Small intestine (tissue), 7 donors: ENCODE measurements at regions not wholly inside any gene's neighbourhood (a gene's known extent, or its start where the extent isn't known, plus 50 kb on each side); places are given as distances from the start of the nearest gene placed in this dataset.

Experiments used
- DNase-seq, 2 donors: peaks; one replicate each; pipeline versions ENCODE4 v3.0.0 to v3.0.0-alpha.2; 2013
- FAIRE-seq: peaks from 2 replicates; lab custom pipeline; 2012; peaks lifted over from hg19 to GRCh38; lab: Jason Lieb, UNC
- H3K27ac ChIP-seq, 3 donors: one replicate each; pipeline ENCODE4 v1.5.1; 2013; ENCODE audit warnings: low read length in 2 of 3, mild to moderate bottlenecking in 2 of 3, control low read depth in 1 of 3, inconsistent platforms in 1 of 3, low read depth in 1 of 3, moderate library complexity in 1 of 3
- H3K27me3 ChIP-seq, 3 donors: one replicate each; pipeline ENCODE4 v1.6.1; 2013; ENCODE audit warnings: low read length in 3 of 3, inconsistent platforms in 1 of 3; ENCODE audit not compliant: control insufficient read depth in 3 of 3, insufficient read depth in 3 of 3
- H3K36me3 ChIP-seq, 3 donors: one replicate each; pipeline ENCODE4 v1.6.1; 2013; ENCODE audit warnings: low read length in 3 of 3, inconsistent platforms in 1 of 3, low read depth in 1 of 3, mild to moderate bottlenecking in 1 of 3, moderate library complexity in 1 of 3; ENCODE audit not compliant: control insufficient read depth in 3 of 3, insufficient read depth in 2 of 3
- H3K4me1 ChIP-seq, 3 donors: one replicate each; pipeline ENCODE4 v1.6.1; 2013; ENCODE audit warnings: low read length in 2 of 3, inconsistent platforms in 1 of 3, low read depth in 1 of 3, mild to moderate bottlenecking in 1 of 3, moderate library complexity in 1 of 3; ENCODE audit not compliant: control insufficient read depth in 3 of 3, insufficient read depth in 2 of 3
- H3K4me3 ChIP-seq, 3 donors: one replicate each; pipeline ENCODE4 v1.5.1; 2013; ENCODE audit warnings: low read length in 3 of 3, control low read depth in 1 of 3, inconsistent platforms in 1 of 3, low read depth in 1 of 3, mild to moderate bottlenecking in 1 of 3, moderate library complexity in 1 of 3
- H3K9me3 ChIP-seq, 2 donors: one replicate each; pipeline ENCODE4 v1.6.1; 2013; ENCODE audit warnings: low read depth in 1 of 2, low read length in 1 of 2; ENCODE audit not compliant: control insufficient read depth in 2 of 2, insufficient read depth in 1 of 2
- WGBS, 3 donors: extraction: QIAGEN DNeasy Blood & Tissue Kit; methylation state at CpG; one replicate each; pipeline ENCODE4 v1.1.7; 2013; 5-methylcytosine and 5-hydroxymethylcytosine counted together
- donor health status: healthy with polysubstance abuse.
- donor health status: control.
- donor health status: control.
- donor health status: Bipolar disorder and iron deficiency.
- donor health status: healthy.

DNA sequence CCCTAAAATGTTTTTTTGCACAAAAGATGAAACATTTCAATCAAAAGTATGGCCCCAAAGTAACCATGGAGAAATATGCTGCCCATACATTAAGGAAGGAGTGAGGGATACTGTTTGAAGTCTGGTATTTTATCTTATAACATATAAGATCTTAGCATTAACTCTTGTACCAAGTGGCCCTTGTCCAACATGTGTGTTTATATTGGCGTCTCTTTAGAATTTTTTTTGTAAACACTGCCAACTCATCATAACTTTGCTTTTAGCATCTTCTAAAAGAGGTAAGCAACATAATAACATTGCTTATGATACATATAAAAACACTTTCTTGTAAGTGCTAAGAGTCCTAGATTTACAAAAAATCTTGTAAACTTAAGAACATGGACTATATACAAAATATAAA, 419.7 kb downstream of the ADAMTS20 start:
- H3K27ac ChIP-seq: no peak overlapping the region
- FAIRE-seq: no peak
- H3K4me1 ChIP-seq: no peaks in the 10 kb centered on the region
- H3K9me3 ChIP-seq: no peaks in the 10 kb centered on the region
- no peak for DNase-seq
- no peaks in the 10 kb centered on the region for H3K36me3 ChIP-seq
- no peaks in the 10 kb centered on the region for H3K27me3 ChIP-seq
- 41 to 66% (median 42%) methylated on average over 1 of the region's 1 CpG for WGBS, 3 donors
- no peak overlapping the region for H3K4me3 ChIP-seq

DNA sequence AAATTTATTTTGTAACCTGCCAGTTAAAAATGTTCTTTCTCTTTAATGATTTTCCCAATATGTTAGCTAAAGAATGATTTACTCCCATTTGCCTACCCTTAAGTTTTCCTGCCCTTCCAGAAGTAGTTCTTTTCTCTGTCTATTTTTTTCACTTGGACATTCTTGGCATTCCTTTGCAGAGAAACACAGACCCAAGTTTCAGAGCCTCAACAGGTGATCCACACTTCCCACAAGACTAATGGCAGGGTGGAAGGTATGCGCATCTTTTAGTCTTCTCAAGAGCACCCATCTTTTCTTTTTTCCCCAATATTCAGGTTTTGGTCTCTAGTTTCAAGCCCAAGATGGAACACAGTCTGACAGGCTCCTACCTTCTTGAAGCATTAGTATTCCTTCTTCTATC, 420.7 kb downstream of the ADAMTS20 start:
- no peak for FAIRE-seq
- no peaks in the 10 kb centered on the region for H3K36me3 ChIP-seq
- no peak overlapping the region for H3K4me3 ChIP-seq

DNA sequence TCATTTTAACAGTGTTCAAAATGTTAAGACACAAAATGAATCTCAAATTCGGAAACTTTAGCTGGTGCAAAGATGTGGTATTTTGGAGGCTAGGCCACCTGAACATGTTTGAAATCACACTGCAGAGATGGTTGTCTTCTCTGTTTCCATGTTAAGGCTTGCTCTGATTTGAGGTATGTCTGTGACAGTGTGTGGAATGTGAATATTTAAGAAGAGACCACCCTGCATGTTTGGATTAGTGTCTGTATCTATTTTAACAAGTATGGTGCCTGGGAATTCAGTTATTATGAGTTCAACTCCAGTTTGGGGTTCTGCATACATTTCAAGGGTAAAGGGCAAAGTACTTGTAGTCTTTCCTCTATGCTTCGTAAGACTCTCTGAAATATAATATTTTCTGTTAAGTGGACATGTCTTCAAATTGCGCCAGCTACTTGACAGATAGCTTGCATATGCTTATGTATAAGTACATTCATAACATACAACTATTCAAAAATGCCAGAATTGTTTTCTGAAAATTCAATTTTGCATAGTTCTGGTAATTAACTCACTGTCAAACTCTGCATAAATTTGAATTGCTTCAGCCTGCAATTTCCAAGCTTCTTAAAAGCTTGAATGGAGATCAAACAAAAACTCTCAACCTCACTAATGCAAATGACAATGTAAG, 424.0 kb downstream of the ADAMTS20 start:
- no peak for FAIRE-seq
- WGBS, 3 donors: 78 to 83% (median 78%) methylated on average over 3 of the region's 3 CpGs

More for the DNA sequence above, 420.7 kb downstream of the ADAMTS20 start:
- DNase-seq: no peak
- Histone ChIP-seq H3K27me3 (no peaks in the 10 kb centered on the region), H3K27ac (no peak overlapping the region), H3K9me3 (no peaks in the 10 kb centered on the region), H3K4me1 (no peaks in the 10 kb centered on the region)
- WGBS, 3 donors: 92 to 98% (median 93%) methylated on average over 1 of the region's 1 CpG

DNA sequence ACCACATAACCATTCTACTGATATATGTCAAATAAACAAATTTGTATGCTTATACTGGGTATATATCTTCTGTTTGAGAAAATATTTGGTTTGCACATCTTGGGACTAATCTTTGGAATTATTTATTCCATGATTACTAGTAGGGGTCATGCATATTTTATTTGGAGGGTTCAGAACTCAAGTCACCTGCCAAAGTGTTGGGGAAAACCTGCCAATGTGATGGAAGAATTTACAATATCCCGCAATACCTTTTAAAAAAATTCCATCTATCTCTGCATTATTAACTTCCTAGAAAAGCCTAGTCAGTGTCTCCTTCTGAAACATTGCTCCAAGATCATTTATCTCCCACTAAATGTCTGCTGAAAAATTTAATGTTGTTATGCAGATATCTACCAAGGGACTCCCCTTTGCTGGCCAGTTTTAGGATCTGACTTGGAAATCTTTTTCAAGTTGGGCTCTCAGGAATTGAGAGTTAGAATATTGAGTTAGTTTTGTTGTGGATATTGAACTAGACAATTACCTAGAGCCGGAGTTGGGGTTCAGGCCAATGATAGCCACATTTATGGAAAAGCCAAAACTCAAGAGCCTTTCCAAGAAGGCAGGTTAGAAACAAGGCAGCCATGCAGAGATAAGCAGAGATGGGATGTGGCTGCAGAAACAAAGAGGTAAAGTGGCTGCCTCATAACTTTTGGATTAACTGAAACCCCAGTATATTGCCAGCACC, 425.2 kb downstream of the ADAMTS20 start:
- no peak overlapping the region for H3K4me3 ChIP-seq
- H3K9me3 ChIP-seq: no peaks in the 10 kb centered on the region
- no peaks in the 10 kb centered on the region for H3K27me3 ChIP-seq
- H3K36me3 ChIP-seq: no peaks in the 10 kb centered on the region
- 84 to 91% (median 88%) methylated on average over 2 of the region's 2 CpGs for WGBS, 3 donors
- DNase-seq (no peak), FAIRE-seq (no peak)
- H3K4me1 ChIP-seq: no peaks in the 10 kb centered on the region
- no peak overlapping the region for H3K27ac ChIP-seq

More for the DNA sequence above, 424.0 kb downstream of the ADAMTS20 start:
- no peaks in the 10 kb centered on the region for H3K4me1 ChIP-seq
- H3K27ac ChIP-seq: no peak overlapping the region
- H3K36me3 ChIP-seq: no peaks in the 10 kb centered on the region
- no peaks in the 10 kb centered on the region for H3K9me3 ChIP-seq
- no peak overlapping the region for H3K4me3 ChIP-seq
- no peak for DNase-seq
- H3K27me3 ChIP-seq: no peaks in the 10 kb centered on the region

DNA sequence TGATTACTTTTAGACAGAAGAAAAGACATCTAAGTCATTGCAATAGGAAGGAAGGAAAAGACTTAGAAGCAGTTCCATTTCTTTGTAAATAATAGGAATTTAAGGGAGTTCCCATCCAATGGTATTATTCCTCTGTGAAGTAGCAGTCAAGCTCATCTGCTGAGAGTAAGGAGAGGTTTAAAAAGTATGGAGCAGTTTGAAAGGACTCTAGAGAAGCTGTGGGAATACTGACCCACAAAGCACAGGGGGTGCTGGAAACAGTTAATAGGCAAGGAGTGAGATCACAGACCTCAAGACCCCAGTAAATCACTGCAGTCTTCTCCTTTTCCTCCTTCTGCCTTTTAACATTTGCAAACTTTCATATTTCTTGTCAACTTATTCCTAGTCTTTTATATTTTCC, 428.5 kb downstream of the ADAMTS20 start:
- Histone ChIP-seq H3K27me3 (no peaks in the 10 kb centered on the region), H3K27ac (no peak overlapping the region), H3K4me1 (no peaks in the 10 kb centered on the region), H3K9me3 (no peaks in the 10 kb centered on the region), H3K36me3 (no peaks in the 10 kb centered on the region), H3K4me3 (no peak overlapping the region)
- DNase-seq (no peak), FAIRE-seq (no peak)

DNA sequence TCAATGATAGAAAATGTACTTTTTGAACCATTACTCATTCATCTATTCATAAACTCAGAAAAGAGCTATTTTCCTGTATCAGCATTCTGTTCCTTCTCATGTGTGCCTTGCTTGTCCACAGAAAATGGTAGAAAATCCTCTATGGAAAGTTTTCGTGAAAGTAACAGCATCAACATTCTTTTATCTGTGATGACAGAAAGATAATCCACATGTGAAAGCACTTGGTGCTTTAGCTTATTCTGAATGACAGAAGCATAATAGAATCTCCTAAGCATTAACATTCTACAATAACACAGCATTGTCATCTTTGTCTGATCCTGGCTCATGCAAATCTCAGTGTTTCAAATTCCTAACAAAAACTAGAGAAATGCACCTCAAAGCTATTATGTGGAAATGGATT, 431.9 kb downstream of the ADAMTS20 start:
- H3K36me3 ChIP-seq: no peaks in the 10 kb centered on the region
- no peak for FAIRE-seq
- H3K27me3 ChIP-seq: no peaks in the 10 kb centered on the region

DNA sequence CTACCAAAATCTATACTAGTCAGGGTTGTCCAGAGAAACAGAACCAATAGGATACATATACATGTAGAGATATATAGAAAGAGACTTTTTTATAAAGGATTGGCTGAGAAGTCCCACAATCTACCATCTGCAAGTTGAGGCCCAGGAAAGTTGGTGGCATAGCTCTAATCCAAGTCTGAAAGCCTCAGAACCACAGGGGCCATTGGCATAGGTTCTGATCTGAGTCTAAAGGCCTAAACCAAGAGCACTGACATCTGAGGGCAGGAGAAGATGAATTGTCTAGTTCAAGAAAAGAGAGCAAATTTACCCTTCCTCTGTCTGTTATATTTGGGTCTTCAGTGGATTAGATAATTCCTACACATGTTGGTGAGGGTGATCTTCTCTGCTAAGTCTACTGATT, 433.1 kb downstream of the ADAMTS20 start:
- no peak for FAIRE-seq
- Histone ChIP-seq H3K4me3 (no peak overlapping the region), H3K4me1 (no peaks in the 10 kb centered on the region)

More for the DNA sequence above, 431.9 kb downstream of the ADAMTS20 start:
- Histone ChIP-seq H3K27ac (no peak overlapping the region), H3K9me3 (no peaks in the 10 kb centered on the region), H3K4me1 (no peaks in the 10 kb centered on the region), H3K4me3 (no peak overlapping the region)
- no peak for DNase-seq
- WGBS, 3 donors: 76 to 89% (median 86%) methylated on average over 1 of the region's 1 CpG

DNA sequence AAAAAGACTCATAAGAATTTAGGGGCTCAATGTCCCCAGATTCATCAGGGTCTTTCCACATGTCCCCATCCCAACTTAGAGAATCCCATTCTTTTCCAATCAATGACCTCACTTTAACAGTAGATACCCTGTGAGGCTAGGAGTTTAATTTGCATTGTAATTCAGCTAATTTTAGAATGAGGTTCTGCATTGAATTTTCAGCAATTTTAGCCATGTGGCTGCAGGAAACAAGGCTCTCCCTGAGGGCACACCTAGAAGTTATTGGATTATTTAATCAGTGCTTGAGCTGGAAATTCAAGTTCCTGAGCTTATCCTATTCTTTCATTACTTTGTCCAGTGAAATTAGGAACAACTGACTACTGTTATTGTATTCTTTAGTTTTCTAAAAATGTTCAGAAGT, 433.8 kb downstream of the ADAMTS20 start:
- no peaks in the 10 kb centered on the region for H3K36me3 ChIP-seq
- no peaks in the 10 kb centered on the region for H3K27me3 ChIP-seq
- DNase-seq (no peak), FAIRE-seq (no peak)
- H3K27ac ChIP-seq: no peak overlapping the region
- no peaks in the 10 kb centered on the region for H3K4me1 ChIP-seq
- no peaks in the 10 kb centered on the region for H3K9me3 ChIP-seq
- no peak overlapping the region for H3K4me3 ChIP-seq

More for the DNA sequence above, 433.1 kb downstream of the ADAMTS20 start:
- Histone ChIP-seq H3K27ac (no peak overlapping the region), H3K36me3 (no peaks in the 10 kb centered on the region), H3K9me3 (no peaks in the 10 kb centered on the region), H3K27me3 (no peaks in the 10 kb centered on the region)
- no peak for DNase-seq
